ENCODE measurements at regions not wholly inside any gene's neighbourhood (a gene's known extent, or its start where the extent isn't known, plus 50 kb on each side); places are given as distances from the start of the nearest gene placed in this dataset.

DNA sequence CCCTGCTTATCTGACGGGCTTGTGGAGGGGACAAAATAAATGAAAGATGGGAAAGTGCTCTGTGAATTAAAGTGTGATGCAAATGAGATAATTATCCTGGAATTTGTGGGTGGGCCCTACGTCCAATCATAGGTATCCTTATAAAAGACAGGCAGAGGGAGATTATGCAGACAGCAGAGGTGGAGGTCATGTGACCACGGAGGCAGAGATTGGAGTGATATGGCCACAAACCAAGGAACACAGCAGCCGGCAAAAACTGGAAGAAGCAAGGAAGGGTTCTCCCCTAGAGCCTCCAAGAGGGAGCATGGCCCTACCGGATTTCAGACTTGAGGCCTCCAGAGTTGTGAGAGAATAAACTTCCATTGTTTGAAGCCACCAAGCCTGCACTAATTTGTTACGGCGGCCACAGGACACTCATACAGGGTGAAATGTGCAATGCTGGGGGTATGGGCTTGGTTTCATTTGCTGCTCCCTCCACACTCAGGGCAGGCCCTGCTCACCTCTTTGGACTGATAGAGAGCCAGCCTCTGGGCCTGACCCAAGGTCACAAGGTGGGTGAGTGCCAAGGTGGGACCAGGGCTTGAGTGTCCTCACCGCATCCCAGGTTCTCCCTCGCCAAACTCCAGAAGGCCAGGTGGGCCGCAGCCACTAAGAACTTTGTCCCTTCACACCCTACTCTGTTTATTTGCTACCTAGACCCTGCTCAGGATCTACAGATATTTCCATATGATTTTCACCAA, 149.6 kb upstream of the TNRC6C start:
- no peak for TF ChIP-seq SIN3A (IDR thresholded peaks at IDR 0.05; ENCODE audit: borderline replicate concordance, insufficient read depth, low read length)
- no peak for TF ChIP-seq TAF1 (IDR thresholded peaks at IDR 0.05; ENCODE audit: borderline replicate concordance, insufficient read depth, low read length)
- TF ChIP-seq POLR2AphosphoS5 (IDR thresholded peaks at IDR 0.05; ENCODE audit: low read depth, low read length), result no peak
- TF ChIP-seq, protein P1, sequence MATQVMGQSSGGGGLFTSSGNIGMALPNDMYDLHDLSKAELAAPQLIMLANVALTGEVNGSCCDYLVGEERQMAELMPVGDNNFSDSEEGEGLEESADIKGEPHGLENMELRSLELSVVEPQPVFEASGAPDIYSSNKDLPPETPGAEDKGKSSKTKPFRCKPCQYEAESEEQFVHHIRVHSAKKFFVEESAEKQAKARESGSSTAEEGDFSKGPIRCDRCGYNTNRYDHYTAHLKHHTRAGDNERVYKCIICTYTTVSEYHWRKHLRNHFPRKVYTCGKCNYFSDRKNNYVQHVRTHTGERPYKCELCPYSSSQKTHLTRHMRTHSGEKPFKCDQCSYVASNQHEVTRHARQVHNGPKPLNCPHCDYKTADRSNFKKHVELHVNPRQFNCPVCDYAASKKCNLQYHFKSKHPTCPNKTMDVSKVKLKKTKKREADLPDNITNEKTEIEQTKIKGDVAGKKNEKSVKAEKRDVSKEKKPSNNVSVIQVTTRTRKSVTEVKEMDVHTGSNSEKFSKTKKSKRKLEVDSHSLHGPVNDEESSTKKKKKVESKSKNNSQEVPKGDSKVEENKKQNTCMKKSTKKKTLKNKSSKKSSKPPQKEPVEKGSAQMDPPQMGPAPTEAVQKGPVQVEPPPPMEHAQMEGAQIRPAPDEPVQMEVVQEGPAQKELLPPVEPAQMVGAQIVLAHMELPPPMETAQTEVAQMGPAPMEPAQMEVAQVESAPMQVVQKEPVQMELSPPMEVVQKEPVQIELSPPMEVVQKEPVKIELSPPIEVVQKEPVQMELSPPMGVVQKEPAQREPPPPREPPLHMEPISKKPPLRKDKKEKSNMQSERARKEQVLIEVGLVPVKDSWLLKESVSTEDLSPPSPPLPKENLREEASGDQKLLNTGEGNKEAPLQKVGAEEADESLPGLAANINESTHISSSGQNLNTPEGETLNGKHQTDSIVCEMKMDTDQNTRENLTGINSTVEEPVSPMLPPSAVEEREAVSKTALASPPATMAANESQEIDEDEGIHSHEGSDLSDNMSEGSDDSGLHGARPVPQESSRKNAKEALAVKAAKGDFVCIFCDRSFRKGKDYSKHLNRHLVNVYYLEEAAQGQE (IDR thresholded peaks at IDR 0.05; ENCODE audit: insufficient read depth in 1 of 2, low read depth in 2 of 2, low read length in 2 of 2), result no peak
- TF ChIP-seq FOXP2 (optimal IDR thresholded peaks at IDR 0.05; ENCODE audit: borderline replicate concordance, extremely low read depth, extremely low read length, insufficient read depth), result no peak

All from PFSK-1 (cell line).